A673 (cell line): ENCODE measurements at regions not wholly inside any gene's neighbourhood (a gene's known extent, or its start where the extent isn't known, plus 50 kb on each side); places are given as distances from the start of the nearest gene placed in this dataset.

ENCODE experiments used
- EZH2 ChIP-seq: fragments of 200-600 bp; sonication (generic); IDR thresholded peaks from 2 replicates; pipeline ENCODE4 v1.6.1; 2017; ENCODE audit warnings: borderline replicate concordance, low read depth, mild to moderate bottlenecking, mixed read lengths, antibody characterized with exemption, low read length; ENCODE audit not compliant: poor library complexity, severe bottlenecking
- TF ChIP-seq, protein P1 (sequence below): fragments of 300-800, 200-600 bp; sonication (generic); conservative IDR thresholded peaks from 2 replicates; pipeline ENCODE4 v1.5.1; 2017; ENCODE audit warnings: low read depth, mild to moderate bottlenecking, antibody characterized with exemption, low read length, moderate library complexity, mixed read lengths

DNA sequence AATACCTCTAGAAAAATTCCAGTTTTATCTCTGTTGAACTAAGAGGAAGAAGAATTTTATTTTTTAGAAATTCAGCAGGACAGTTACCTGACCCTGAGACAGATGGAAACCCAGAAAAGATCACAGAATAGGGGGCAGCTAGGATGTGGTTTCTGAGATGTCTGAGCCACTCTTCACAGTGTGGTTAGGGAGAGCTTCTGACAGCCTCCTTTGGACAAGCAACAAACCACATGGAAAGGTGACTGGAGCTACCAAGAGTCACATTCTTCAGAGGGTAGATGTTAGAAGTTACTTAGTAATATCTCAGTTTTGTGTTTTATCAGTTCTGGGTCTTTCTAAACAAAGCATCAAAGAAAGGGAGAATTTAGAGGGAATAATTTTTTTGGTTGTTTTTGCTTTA is 117.3 kb upstream of the NAP1L1 start:
- TF ChIP-seq, protein P1, sequence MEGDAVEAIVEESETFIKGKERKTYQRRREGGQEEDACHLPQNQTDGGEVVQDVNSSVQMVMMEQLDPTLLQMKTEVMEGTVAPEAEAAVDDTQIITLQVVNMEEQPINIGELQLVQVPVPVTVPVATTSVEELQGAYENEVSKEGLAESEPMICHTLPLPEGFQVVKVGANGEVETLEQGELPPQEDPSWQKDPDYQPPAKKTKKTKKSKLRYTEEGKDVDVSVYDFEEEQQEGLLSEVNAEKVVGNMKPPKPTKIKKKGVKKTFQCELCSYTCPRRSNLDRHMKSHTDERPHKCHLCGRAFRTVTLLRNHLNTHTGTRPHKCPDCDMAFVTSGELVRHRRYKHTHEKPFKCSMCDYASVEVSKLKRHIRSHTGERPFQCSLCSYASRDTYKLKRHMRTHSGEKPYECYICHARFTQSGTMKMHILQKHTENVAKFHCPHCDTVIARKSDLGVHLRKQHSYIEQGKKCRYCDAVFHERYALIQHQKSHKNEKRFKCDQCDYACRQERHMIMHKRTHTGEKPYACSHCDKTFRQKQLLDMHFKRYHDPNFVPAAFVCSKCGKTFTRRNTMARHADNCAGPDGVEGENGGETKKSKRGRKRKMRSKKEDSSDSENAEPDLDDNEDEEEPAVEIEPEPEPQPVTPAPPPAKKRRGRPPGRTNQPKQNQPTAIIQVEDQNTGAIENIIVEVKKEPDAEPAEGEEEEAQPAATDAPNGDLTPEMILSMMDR = no peak
- no peak for TF ChIP-seq EZH2
